BE2C (cell line): ENCODE measurements at regions not wholly inside any gene's neighbourhood (a gene's known extent, or its start where the extent isn't known, plus 50 kb on each side); places are given as distances from the start of the nearest gene placed in this dataset.
A peak's percentile ranks its signal among the peaks of the same experiment; 100 is the strongest.

Experiments
- DNase-seq: peaks from one replicate; pipeline ENCODE4 v3.0.0-alpha.2; 2020
- H3K27me3 ChIP-seq: fragments of 250-450 bp; sonication (Bioruptor Pico); 2 replicates; pipeline ENCODE4 v1.5.1; 2020; ENCODE audit warnings: mild to moderate bottlenecking
- H3K36me3 ChIP-seq: fragments of 250-450 bp; sonication (Bioruptor Pico); 2 replicates; pipeline ENCODE4 v1.5.1; 2020; ENCODE audit warnings: mild to moderate bottlenecking
- H3K4me1 ChIP-seq: fragments of 250-450 bp; sonication (Bioruptor Pico); 2 replicates; pipeline ENCODE4 v1.5.1; 2020
- H3K4me3 ChIP-seq: 2 replicates; pipeline ENCODE4 v1.5.1; 2011; ENCODE audit warnings: low read depth, low read length
- H3K9me3 ChIP-seq: fragments of 250-450 bp; sonication (Bioruptor Pico); 2 replicates; pipeline ENCODE4 v1.5.1; 2020
- TF ChIP-seq, protein P1 (sequence below): IDR thresholded peaks from 2 replicates; pipeline ENCODE4 v1.5.1; 2012; ENCODE audit warnings: mild to moderate bottlenecking, low read depth, low read length

- no peaks in the 10 kb centered on the region for H3K9me3 ChIP-seq
- no peaks in the 10 kb centered on the region for H3K27me3 ChIP-seq
- DNase-seq: no peak
- H3K4me1 ChIP-seq: peaks cover 5% of the 10 kb centered on the region
- no peaks in the 10 kb centered on the region for H3K36me3 ChIP-seq
- H3K4me3 ChIP-seq: no peak overlapping the region
- TF ChIP-seq, protein P1, sequence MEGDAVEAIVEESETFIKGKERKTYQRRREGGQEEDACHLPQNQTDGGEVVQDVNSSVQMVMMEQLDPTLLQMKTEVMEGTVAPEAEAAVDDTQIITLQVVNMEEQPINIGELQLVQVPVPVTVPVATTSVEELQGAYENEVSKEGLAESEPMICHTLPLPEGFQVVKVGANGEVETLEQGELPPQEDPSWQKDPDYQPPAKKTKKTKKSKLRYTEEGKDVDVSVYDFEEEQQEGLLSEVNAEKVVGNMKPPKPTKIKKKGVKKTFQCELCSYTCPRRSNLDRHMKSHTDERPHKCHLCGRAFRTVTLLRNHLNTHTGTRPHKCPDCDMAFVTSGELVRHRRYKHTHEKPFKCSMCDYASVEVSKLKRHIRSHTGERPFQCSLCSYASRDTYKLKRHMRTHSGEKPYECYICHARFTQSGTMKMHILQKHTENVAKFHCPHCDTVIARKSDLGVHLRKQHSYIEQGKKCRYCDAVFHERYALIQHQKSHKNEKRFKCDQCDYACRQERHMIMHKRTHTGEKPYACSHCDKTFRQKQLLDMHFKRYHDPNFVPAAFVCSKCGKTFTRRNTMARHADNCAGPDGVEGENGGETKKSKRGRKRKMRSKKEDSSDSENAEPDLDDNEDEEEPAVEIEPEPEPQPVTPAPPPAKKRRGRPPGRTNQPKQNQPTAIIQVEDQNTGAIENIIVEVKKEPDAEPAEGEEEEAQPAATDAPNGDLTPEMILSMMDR: no peak
Measured at GRCh38 chr3:132916096-132916495, 122.1 kb upstream of the TMEM108 start.

DNA sequence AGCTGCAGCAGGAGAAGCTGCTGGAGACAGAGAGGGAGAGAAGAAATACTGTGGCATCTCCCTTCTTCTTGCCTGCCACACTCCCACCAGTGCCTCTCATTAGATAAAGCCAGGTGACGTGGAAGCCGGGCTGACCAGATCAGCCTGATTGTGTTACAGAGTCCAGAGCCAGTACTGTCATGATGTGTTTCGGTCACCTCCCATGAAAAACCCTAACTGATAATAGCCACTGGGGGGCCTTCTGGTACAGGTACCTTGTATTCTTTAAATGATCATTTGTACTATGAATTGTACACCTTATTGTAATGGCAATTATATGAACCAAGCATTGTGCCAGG, 125.8 kb upstream of the TMEM108 start:
- DNase-seq: peak; percentile 18
- H3K36me3 ChIP-seq: no peaks in the 10 kb centered on the region
- TF ChIP-seq, protein P1: no peak
- H3K4me1 ChIP-seq: peaks cover 5% of the 10 kb centered on the region
- H3K9me3 ChIP-seq: no peaks in the 10 kb centered on the region
- H3K27me3 ChIP-seq: no peaks in the 10 kb centered on the region
- no peak overlapping the region for H3K4me3 ChIP-seq

DNA sequence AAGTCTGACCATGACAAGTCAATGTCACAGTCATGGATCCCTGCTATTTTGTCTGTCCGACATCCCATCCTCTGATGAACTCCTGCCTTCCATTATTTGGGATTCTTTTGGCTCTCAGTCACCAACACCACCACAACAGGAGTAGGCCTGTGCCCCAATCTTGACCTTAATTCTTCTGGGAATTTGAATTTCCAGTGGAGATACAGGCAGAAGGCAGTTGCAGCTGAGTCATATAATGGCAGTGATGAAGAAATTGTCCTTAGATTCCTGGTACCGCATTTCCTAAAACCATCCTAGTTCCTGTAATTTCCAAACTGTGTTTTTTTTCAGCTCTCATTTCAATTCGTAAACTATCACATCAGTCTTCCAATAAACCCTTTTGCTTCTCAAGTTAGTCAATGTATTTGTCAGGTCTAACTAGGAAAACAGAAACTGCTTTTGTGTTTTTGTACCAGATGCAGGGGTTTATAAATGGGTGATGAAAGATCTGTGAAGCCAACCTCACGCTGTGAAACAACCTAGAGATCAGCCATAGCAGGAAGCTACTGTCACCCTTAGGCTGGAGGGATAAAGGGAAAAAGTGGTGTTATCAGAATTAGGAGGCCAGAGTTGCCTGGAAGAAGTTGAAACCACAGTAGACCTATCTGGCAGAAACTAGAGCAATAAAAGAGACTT, 126.3 kb upstream of the TMEM108 start:
- TF ChIP-seq, protein P1: no peak
- Histone ChIP-seq H3K36me3 (no peaks in the 10 kb centered on the region), H3K9me3 (no peaks in the 10 kb centered on the region), H3K4me3 (no peak overlapping the region), H3K4me1 (peaks cover 5% of the 10 kb centered on the region), H3K27me3 (no peaks in the 10 kb centered on the region)
- no peak for DNase-seq

- peaks cover 5% of the 10 kb centered on the region for H3K4me1 ChIP-seq
- no peaks in the 10 kb centered on the region; the same call in 1 of the 2 replicates for H3K9me3 ChIP-seq
- H3K36me3 ChIP-seq: no peaks in the 10 kb centered on the region
- TF ChIP-seq, protein P1: no peak
- no peak for DNase-seq
- no peaks in the 10 kb centered on the region for H3K27me3 ChIP-seq
- H3K4me3 ChIP-seq: no peak overlapping the region
Measured at GRCh38 chr3:132907293-132907692, 130.9 kb upstream of the TMEM108 start.

GRCh38 chr3:132900481-132900880, 137.7 kb upstream of the TMEM108 start:
- Histone ChIP-seq H3K9me3 (no peaks in the 10 kb centered on the region; the same call in 1 of the 2 replicates), H3K27me3 (no peaks in the 10 kb centered on the region), H3K36me3 (no peaks in the 10 kb centered on the region), H3K4me1 (no peaks in the 10 kb centered on the region), H3K4me3 (no peak overlapping the region)
- TF ChIP-seq, protein P1: no peak
- no peak for DNase-seq

DNA sequence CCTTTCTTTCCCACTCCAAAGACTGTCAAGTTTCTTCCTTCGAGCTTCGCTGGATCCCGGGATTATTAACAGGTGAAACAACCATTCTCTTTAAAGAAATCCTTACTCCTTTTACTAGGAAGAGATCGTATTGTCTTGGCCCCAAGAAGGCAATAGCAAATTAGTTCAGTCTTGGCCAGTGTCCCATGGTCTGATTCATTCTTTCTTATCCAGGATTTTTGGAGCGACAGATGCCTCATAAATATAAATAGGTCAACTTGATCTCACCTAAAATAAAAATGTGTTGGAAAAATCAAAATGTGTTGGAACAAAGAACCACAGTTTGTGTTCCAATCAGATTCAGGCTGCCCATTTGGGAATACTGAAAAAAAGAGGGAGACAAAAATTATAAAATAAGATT, 140.1 kb upstream of the TMEM108 start:
- no peaks in the 10 kb centered on the region for H3K27me3 ChIP-seq
- no peaks in the 10 kb centered on the region for H3K36me3 ChIP-seq
- no peak for DNase-seq
- TF ChIP-seq, protein P1: no peak
- no peak overlapping the region for H3K4me3 ChIP-seq
- no peaks in the 10 kb centered on the region; the same call in 1 of the 2 replicates for H3K9me3 ChIP-seq
- no peaks in the 10 kb centered on the region for H3K4me1 ChIP-seq
